GM21526 (cell line): ENCODE measurements at regions not wholly inside any gene's neighbourhood (a gene's known extent, or its start where the extent isn't known, plus 50 kb on each side); places are given as distances from the start of the nearest gene placed in this dataset.
"Not testable (repeated sequence)": the region's sequence is repeated elsewhere in the genome, so short reads cannot be mapped to it uniquely, and the experiment has no call there.

Experiments
- ATAC-seq: cut with Tn5 transposase; IDR thresholded peaks from one replicate; pipeline ENCODE4 v1.9.1; 2021; ENCODE audit warnings: moderate library complexity; ENCODE audit not compliant: unreplicated experiment, low FRiP score

DNA sequence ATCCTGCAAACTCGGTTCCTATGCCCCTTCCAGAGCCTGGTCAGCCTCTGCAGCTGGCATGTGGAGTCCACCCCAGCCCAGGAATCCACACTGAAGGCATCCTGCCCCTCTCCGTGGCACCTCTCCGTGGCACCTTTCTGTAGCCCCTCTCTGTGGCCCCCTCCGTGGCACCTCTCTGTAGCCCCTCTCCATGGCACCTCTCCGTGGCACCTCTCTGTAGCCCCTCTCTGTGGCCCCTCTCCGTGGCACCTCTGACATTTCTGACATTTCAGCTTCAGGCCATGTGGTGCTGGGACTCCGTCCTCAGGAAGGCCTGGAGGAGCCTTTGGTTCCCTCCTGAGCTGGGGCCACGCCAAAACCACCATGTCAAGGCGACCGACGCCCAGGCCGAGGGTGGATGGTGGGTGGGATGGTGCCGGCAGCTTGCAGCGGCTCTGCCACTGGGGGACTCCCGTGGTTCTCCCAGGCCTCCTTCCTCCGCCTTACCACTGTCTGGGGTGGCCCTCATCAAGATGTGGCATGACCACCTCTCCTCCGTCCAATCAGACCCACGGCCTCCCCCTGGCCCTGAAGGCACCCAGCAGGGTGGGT is 1518.5 kb downstream of the BRD1 start:
- no peak for ATAC-seq

DNA sequence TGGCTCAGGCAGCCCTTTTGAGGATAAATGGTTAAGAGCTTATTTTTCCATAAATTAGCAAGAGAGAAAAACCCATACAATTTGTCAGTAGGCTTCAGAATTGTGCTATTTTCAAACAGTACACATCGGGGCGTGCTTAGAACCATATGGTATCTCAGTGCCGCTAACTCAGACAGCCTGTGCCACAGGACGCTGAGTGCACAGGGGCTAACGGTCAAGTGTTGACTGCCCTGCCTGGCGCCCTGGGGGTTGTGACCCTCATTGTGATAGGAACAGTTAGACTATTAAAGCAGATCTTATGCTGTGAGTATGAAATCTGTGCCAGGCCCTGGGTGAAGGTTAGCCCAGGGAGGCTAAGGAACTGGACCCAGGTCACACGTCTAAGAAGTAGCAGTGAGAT is 1519.7 kb downstream of the BRD1 start:
- no peak for ATAC-seq

GRCh38 chr22:48306785-48307510 is 1520.7 kb downstream of the BRD1 start:
- no peak for ATAC-seq

DNA sequence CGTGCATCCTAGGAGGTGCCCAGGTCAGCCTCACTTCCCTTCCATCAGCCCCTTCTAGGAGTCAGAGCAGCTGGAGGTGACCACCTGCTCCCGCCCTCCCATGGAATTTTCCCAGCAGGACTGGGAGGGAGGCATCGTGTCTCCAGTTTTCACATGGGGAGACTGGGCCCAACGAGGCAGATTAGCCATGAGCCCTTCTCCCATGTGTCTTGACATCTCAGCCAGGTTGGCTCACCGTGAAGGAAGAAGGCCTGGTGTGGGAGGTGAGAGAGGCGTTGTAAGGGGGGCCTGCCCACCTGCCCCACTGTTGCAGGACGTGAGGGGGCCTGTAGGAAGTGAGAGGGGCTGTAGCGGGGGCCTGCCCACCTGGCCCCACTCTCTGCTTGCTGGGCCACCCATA is 1521.4 kb downstream of the BRD1 start:
- no peak for ATAC-seq

DNA sequence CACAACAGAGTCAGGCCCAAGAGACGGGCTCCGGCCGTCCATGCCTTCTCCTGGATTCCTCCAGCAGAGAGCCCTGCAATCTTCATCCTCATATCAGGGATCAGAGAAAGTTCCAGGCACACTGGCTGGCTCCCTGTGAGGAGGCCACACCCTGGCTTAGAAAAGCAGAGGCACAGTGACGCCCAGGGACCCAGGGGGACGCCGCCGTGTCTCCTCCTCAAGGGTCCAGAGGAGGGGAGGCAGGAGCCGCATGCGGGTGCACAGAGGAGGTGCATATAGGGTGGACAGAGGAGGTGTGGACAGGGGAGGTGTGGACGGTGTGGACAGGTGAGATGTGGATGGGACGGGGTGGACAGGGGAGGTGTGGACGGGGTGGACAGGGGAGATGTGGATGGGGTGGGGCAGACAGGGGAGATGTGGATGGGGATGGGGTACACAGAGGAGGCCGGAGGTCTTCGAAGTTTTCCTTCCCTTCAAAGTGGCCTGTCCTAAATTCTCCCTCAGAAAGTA is 1521.9 kb downstream of the BRD1 start:
- ATAC-seq: no peak

DNA sequence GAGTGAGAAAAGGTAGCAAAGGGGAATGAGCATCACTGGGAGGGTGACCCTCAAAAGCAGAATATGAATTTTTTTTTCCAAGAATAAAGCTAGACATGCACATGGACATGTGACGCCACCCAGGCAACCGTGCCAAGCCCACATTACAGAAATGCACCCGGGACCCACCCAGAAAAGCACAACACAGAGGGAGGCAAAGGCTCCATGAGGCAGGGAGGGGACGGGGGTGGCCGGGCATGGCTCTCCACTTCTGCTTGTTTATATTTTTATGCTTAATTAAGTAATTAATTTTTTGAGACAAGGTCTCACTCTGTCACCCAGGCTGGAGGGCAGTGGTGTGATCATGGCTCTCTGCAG is 1524.3 kb downstream of the BRD1 start:
- ATAC-seq: no peak

DNA sequence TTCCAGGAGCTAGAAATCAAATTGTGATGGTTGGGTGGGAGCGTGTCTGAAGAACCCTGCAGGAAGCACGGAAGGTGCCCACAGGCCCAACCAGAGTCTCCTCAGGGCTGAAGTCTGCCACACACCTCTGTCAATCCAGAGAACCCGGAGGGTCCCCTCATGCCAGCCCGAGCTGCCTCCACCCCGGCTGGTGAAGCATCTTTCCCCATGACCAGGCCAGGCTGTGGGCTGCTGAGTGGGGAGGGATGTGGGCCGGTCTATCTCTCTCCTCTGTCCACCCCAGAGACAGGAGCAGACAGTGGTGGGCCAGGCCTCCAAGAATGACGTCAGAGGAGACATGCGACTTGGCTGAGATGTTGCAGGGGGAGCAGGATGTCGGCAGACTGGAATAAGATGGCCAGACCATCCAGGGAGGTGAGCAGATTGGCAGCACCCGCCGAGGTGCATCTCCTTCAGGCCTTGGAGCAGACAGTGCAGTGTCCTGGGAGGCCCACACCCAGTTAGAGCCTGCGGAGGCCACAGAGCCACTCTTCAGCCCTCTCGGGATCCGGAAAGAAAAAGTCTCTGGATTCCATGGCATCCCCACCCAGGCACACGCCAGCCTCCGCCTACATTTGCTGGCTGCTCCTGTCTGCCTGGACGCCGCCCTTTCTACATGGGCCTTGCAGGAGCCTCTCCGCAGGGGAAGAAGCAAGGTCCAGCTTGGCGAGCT is 1524.9 kb downstream of the BRD1 start:
- ATAC-seq: no peak

DNA sequence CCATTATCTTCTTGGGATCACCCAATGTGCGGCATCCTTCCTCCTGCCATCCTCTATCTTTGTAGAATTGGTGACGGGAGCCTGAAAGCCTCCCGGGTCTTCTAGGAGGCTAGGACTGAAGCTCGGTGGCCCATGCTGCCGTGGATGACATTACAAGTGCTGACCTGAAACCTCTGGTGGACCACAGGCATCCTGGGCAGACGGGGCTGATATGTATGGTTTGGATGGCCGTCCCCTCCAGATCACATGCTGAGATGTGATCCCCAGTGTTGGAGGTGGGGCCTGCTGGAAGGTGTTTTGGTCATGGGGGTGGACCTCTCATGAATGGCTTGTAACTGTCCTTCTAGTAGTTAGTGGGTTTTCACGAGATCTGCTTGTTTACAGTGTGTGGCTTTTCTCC is 1525.8 kb downstream of the BRD1 start:
- ATAC-seq: no peak

GRCh38 chr22:48301421-48301820 is 1526.3 kb downstream of the BRD1 start:
- ATAC-seq: no peak

- no peak for ATAC-seq
Observed at GRCh38 chr22:48300877-48301276, 1526.8 kb downstream of the BRD1 start.

DNA sequence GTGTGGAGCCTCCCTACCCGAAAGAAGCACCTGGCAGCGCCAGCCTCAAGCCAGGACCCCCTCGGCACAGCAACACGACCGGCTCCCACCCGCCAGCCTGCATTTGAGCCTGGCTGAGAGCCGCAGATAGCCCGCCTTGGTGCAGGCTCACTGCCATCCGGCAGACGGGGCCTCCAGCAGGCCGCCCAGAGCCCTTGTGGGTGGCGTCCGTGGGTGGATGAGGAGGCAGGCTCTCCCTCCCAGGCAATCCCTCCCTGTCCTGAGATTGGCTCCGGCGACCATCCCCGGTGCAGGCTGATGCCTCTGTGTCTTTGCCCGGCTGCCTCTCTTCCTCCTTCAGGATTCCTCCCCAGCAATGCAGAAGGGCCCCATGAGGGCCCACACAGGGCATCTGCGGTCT is 1527.9 kb downstream of the BRD1 start:
- no peak for ATAC-seq

- ATAC-seq: no peak
Observed at GRCh38 chr22:48299124-48299523, 1528.5 kb downstream of the BRD1 start.

DNA sequence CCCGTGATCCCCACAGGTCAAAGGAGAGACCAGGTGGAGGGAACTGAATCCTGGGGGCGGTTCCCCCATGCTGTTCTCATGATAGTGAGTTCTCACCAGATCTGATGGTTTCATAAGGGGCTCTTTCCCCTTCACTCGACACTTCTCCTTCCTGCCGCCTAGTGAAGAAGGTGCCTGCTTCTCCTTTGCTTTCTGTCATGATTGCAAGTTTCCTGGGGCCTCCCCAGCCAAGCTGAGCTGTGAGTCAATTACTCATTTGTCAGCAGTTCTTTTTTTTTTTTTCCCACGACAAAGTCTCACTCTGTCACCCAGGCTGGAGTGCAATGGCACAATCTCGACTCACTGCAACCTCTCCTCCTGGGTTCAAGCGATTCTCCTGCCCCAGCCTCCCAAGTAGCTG is 1530.4 kb downstream of the BRD1 start:
- no peak for ATAC-seq

- not testable (repeated sequence) for ATAC-seq
Observed at GRCh38 chr22:48289954-48290353, 1527.5 kb downstream of the TBC1D22A start.

- ATAC-seq: no peak
Observed at GRCh38 chr22:48288376-48288940, 1526.0 kb downstream of the TBC1D22A start.

GRCh38 chr22:48287031-48287430 is 1524.6 kb downstream of the TBC1D22A start:
- no peak for ATAC-seq

- ATAC-seq: no peak
Observed at GRCh38 chr22:48284671-48285070, 1522.2 kb downstream of the TBC1D22A start.

GRCh38 chr22:48282804-48283203 is 1520.4 kb downstream of the TBC1D22A start:
- no peak for ATAC-seq

- ATAC-seq: no peak
Observed at GRCh38 chr22:48279461-48279756, 1517.0 kb downstream of the TBC1D22A start.

- no peak for ATAC-seq
Observed at GRCh38 chr22:48278620-48279460, 1516.4 kb downstream of the TBC1D22A start.
